Liver (tissue), 8 donors: ENCODE measurements at regions not wholly inside any gene's neighbourhood (a gene's known extent, or its start where the extent isn't known, plus 50 kb on each side); places are given as distances from the start of the nearest gene placed in this dataset.

Source experiments
- DNase-seq: peaks from one replicate; pipeline ENCODE4 v3.0.0-alpha.2; 2017; ENCODE audit warnings: low spot score
- H3K27ac ChIP-seq, 2 donors: one replicate each; pipeline ENCODE4 v1.7.0; 2013; ENCODE audit warnings: inconsistent platforms in 2 of 2, low read length in 2 of 2, control low read depth in 1 of 2, low read depth in 1 of 2, mild to moderate bottlenecking in 1 of 2
- H3K27me3 ChIP-seq, 4 donors: one replicate each; pipeline versions ENCODE4 v1.6.1 to v1.7.0; 2013; ENCODE audit warnings: low read length in 3 of 4, inconsistent platforms in 1 of 4, mild to moderate bottlenecking in 1 of 4, moderate library complexity in 1 of 4; ENCODE audit not compliant: control insufficient read depth in 4 of 4, insufficient read depth in 4 of 4
- H3K36me3 ChIP-seq, 4 donors: one replicate each; pipeline versions ENCODE4 v1.6.1 to v1.7.0; 2013; ENCODE audit warnings: low read length in 3 of 4, mild to moderate bottlenecking in 3 of 4, low read depth in 1 of 4, moderate library complexity in 1 of 4; ENCODE audit not compliant: control insufficient read depth in 4 of 4, insufficient read depth in 3 of 4
- H3K4me1 ChIP-seq, 4 donors: one replicate each; pipeline versions ENCODE4 v1.6.1 to v1.7.0; 2013; ENCODE audit warnings: low read length in 3 of 4, mild to moderate bottlenecking in 3 of 4, moderate library complexity in 1 of 4; ENCODE audit not compliant: control insufficient read depth in 4 of 4, insufficient read depth in 4 of 4
- H3K4me3 ChIP-seq, 3 donors: one replicate each; pipeline versions ENCODE4 v1.6.1 to v1.7.0; 2013; ENCODE audit warnings: low read length in 3 of 3, control low read depth in 1 of 3, low read depth in 1 of 3, mild to moderate bottlenecking in 1 of 3
- H3K9ac ChIP-seq, 2 donors: one replicate each; pipeline ENCODE4 v1.7.0; 2013; ENCODE audit warnings: low read length in 2 of 2, mild to moderate bottlenecking in 2 of 2, moderate library complexity in 2 of 2, control low read depth in 1 of 2, low read depth in 1 of 2
- H3K9me3 ChIP-seq, 4 donors: one replicate each; pipeline versions ENCODE4 v1.6.1 to v1.7.0; 2013; ENCODE audit warnings: low read length in 3 of 4; ENCODE audit not compliant: control insufficient read depth in 4 of 4
- ATF3 ChIP-seq: IDR thresholded peaks from 2 replicates; pipeline ENCODE4 v1.6.1; 2016; ENCODE audit warnings: antibody characterized with exemption
- CTCF ChIP-seq: fragments of 150-350 bp; IDR thresholded peaks from 2 replicates; pipeline ENCODE4 v1.5.1; 2017; ENCODE audit warnings: improper control_type of control experiment, low read depth, low read length; ENCODE audit not compliant: missing input control
- EGR1 ChIP-seq, 2 donors: IDR thresholded peaks; 2 replicates each; pipeline ENCODE4 v1.6.1; 2016 to 2018; ENCODE audit warnings: antibody characterized with exemption in 2 of 2, low read depth in 2 of 2
- FOXA1 ChIP-seq: IDR thresholded peaks from 2 replicates; pipeline ENCODE4 v1.6.1; 2016; ENCODE audit warnings: antibody characterized with exemption
- FOXA2 ChIP-seq: IDR thresholded peaks from 2 replicates; pipeline ENCODE4 v1.6.1; 2016; ENCODE audit warnings: antibody characterized with exemption
- GABPA ChIP-seq, 2 donors: IDR thresholded peaks in 1 of 2; conservative IDR thresholded peaks in 1 of 2; 2 replicates each; pipeline ENCODE4 v1.6.1; 2016; ENCODE audit warnings: antibody characterized with exemption in 2 of 2, mild to moderate bottlenecking in 1 of 2, moderate library complexity in 1 of 2
- HNF4A ChIP-seq, 2 donors: conservative IDR thresholded peaks; 2 replicates each; pipeline ENCODE4 v1.6.1; 2016; ENCODE audit warnings: antibody characterized with exemption in 2 of 2, mild to moderate bottlenecking in 2 of 2
- HNF4G ChIP-seq: IDR thresholded peaks from 2 replicates; pipeline ENCODE4 v1.6.1; 2016; ENCODE audit warnings: antibody characterized with exemption
- JUND ChIP-seq, 2 donors: IDR thresholded peaks; 2 replicates each; pipeline ENCODE4 v1.6.1; 2016; ENCODE audit warnings: antibody characterized with exemption in 2 of 2
- MAX ChIP-seq: IDR thresholded peaks from 2 replicates; pipeline ENCODE4 v1.6.1; 2016; ENCODE audit warnings: antibody characterized with exemption
- NR2F2 ChIP-seq: IDR thresholded peaks from 2 replicates; pipeline ENCODE4 v1.6.1; 2016; ENCODE audit warnings: antibody characterized with exemption
- RAD21 ChIP-seq, 2 donors: IDR thresholded peaks; 2 replicates each; pipeline ENCODE4 v1.6.1; 2016; ENCODE audit warnings: antibody characterized with exemption in 2 of 2, mild to moderate bottlenecking in 2 of 2
- REST ChIP-seq: IDR thresholded peaks from 2 replicates; pipeline ENCODE4 v1.6.1; 2016; ENCODE audit warnings: antibody characterized with exemption, mild to moderate bottlenecking
- RXRA ChIP-seq, 2 donors: IDR thresholded peaks; 2 replicates each; pipeline ENCODE4 v1.6.1; 2017 to 2018; ENCODE audit warnings: antibody characterized with exemption in 2 of 2, mild to moderate bottlenecking in 1 of 2
- SP1 ChIP-seq: IDR thresholded peaks from 2 replicates; pipeline ENCODE4 v1.6.1; 2018; ENCODE audit warnings: antibody characterized with exemption, mild to moderate bottlenecking
- TAF1 ChIP-seq: conservative IDR thresholded peaks from 2 replicates; pipeline ENCODE4 v1.6.1; 2016; ENCODE audit warnings: antibody characterized with exemption, mild to moderate bottlenecking
- YY1 ChIP-seq: IDR thresholded peaks from 2 replicates; pipeline ENCODE4 v1.6.1; 2016; ENCODE audit warnings: antibody characterized with exemption, mild to moderate bottlenecking
- ZBTB33 ChIP-seq: IDR thresholded peaks from 2 replicates; pipeline ENCODE4 v1.6.1; 2016; ENCODE audit warnings: antibody characterized with exemption
- WGBS: extraction: QIAGEN DNeasy Blood & Tissue Kit; methylation state at CpG from one replicate; pipeline ENCODE4 v1.1.7; 2013; 5-methylcytosine and 5-hydroxymethylcytosine counted together
- donor health status: healthy.
- donor health status: healthy.
- donor health status: healthy.
- donor health status: healthy.
- donor health status: healthy.

- 66% methylated on average over 3 of the region's 3 CpGs for whole genome bisulfite sequencing
- H3K9me3 ChIP-seq, result no peaks in the 10 kb centered on the region
- no peak for DNase-seq
Measured at GRCh38 chr12:126233625-126234024, 1168.4 kb downstream of the AACS start.

More at GRCh38 chr12:126233625-126234024, 1168.4 kb downstream of the AACS start:
- H3K27me3 ChIP-seq, result no peaks in the 10 kb centered on the region
- no peaks in the 10 kb centered on the region for H3K4me1 ChIP-seq
- H3K9ac ChIP-seq, result no peak overlapping the region
- no peaks in the 10 kb centered on the region for H3K36me3 ChIP-seq
- no peak overlapping the region for H3K27ac ChIP-seq
- TF ChIP-seq YY1 (no peak), EGR1 (IDR thresholded peaks at IDR 0.05; ENCODE audit: low read depth in 2 of 2) (no peak), HNF4A (conservative IDR thresholded peaks at IDR 0.05) (no peak), RAD21 (IDR thresholded peaks at IDR 0.05) (no peak), HNF4G (no peak), FOXA2 (no peak), ZBTB33 (no peak), NR2F2 (no peak), ATF3 (no peak), REST (no peak), RXRA (IDR thresholded peaks at IDR 0.05) (no peak), JUND (IDR thresholded peaks at IDR 0.05) (no peak), TAF1 (no peak), CTCF (no peak), SP1 (no peak), MAX (no peak), FOXA1 (no peak), GABPA (IDR thresholded peaks at IDR 0.05 in 1 of 2, conservative IDR thresholded peaks at IDR 0.05 in 1 of 2) (no peak)
- no peak overlapping the region for H3K4me3 ChIP-seq
